Upper lobe of left lung (tissue), 4 donors: ENCODE measurements at regions not wholly inside any gene's neighbourhood (a gene's known extent, or its start where the extent isn't known, plus 50 kb on each side); places are given as distances from the start of the nearest gene placed in this dataset.

Experiments used
- CTCF ChIP-seq, 6 experiments: fragments of 450-650 bp in 4 of 6; fragments of 200-600 bp in 2 of 6; sonication (generic) in 2 of 6; IDR thresholded peaks; one replicate each; pipeline ENCODE4 v1.5.1; 2016 to 2019; ENCODE audit warnings: antibody characterized with exemption in 6 of 6
- EP300 ChIP-seq, 4 donors: sonication (generic); formaldehyde crosslinking; IDR thresholded peaks; one replicate each; pipeline ENCODE4 v1.5.1; 2017; ENCODE audit warnings: antibody characterized with exemption in 4 of 4, control low read depth in 2 of 4
- POLR2A ChIP-seq, 4 donors: fragments of 450-650 bp; IDR thresholded peaks; one replicate each; pipeline ENCODE4 v1.5.1; 2016 to 2017; ENCODE audit warnings: antibody characterized with exemption in 4 of 4, mild to moderate bottlenecking in 2 of 4
- POLR2AphosphoS5 ChIP-seq, 2 donors: sonication (generic); formaldehyde crosslinking; IDR thresholded peaks; one replicate each; pipeline ENCODE4 v1.5.1; 2017; ENCODE audit warnings: antibody characterized with exemption in 2 of 2

GRCh38 chr18:47512056-47512455, 260.6 kb upstream of the SKOR2 start:
- TF ChIP-seq POLR2AphosphoS5 (IDR thresholded peaks at IDR 0.05) (no peak), POLR2A (IDR thresholded peaks at IDR 0.05) (no peak), CTCF (IDR thresholded peaks at IDR 0.05) (no peak), EP300 (IDR thresholded peaks at IDR 0.05) (no peak)
